Brain microvascular endothelial cell (primary cell): ENCODE measurements at regions not wholly inside any gene's neighbourhood (a gene's known extent, or its start where the extent isn't known, plus 50 kb on each side); places are given as distances from the start of the nearest gene placed in this dataset.

ENCODE experiments used
- DNase-seq: peaks from one replicate; pipeline ENCODE4 v3.0.0-alpha.2; 2020
- H3K27ac ChIP-seq: fragments of 250-450 bp; sonication (Bioruptor Pico); 2 replicates; pipeline ENCODE4 v1.5.1; 2020; ENCODE audit warnings: mild to moderate bottlenecking, moderate library complexity
- H3K27me3 ChIP-seq: fragments of 250-450 bp; sonication (Bioruptor Pico); replicated peaks from 2 replicates; pipeline ENCODE4 v1.5.1; 2020; ENCODE audit warnings: mild to moderate bottlenecking
- H3K36me3 ChIP-seq: fragments of 250-450 bp; sonication (Bioruptor Pico); replicated peaks from 2 replicates; pipeline ENCODE4 v1.5.1; 2020; ENCODE audit warnings: mild to moderate bottlenecking
- H3K4me3 ChIP-seq: 2 replicates; pipeline ENCODE4 v1.5.1; 2011; ENCODE audit warnings: low read depth, mild to moderate bottlenecking, control low read depth, low read length, moderate library complexity
- CTCF ChIP-seq: IDR thresholded peaks from 2 replicates; pipeline ENCODE4 v1.5.1; 2011; ENCODE audit warnings: low read depth, mild to moderate bottlenecking, moderate library complexity, low read length, control low read depth, inconsistent platforms; ENCODE audit errors: missing control alignments
- in situ Hi-C: cut with HindIII; loops from 2 replicates; pipeline ENCODE4 v1.10.0; 2017; ENCODE audit warnings: low sequenced_read_pairs, low pct_ligation_motif_present

GRCh38 chr2:200173691-200174090, 132.8 kb upstream of the SPATS2L start:
- DNase-seq, result no peak
- Histone ChIP-seq H3K36me3 (no peaks in the 10 kb centered on the region), H3K27me3 (no peaks in the 10 kb centered on the region), H3K27ac (no peak overlapping the region), H3K4me3 (no peak overlapping the region)
- no peak for TF ChIP-seq CTCF
- in situ Hi-C loops, result no loop called here

- in situ Hi-C loops, result no loop called here
- TF ChIP-seq CTCF, result no peak
- no peaks in the 10 kb centered on the region for H3K36me3 ChIP-seq
- H3K27me3 ChIP-seq, result no peaks in the 10 kb centered on the region
- H3K4me3 ChIP-seq, result no peak overlapping the region
- DNase-seq, result no peak
- H3K27ac ChIP-seq, result no peak overlapping the region
These were observed 131.9 kb upstream of the SPATS2L start for GRCh38 chr2:200174433-200175216.

GRCh38 chr2:200177971-200178911, 128.3 kb upstream of the SPATS2L start:
- DNase-seq, result no peak
- in situ Hi-C loops, result no loop called here
- H3K36me3 ChIP-seq, result no peaks in the 10 kb centered on the region

GRCh38 chr2:200179151-200179550, 127.3 kb upstream of the SPATS2L start:
- in situ Hi-C loops, result no loop called here
- H3K27me3 ChIP-seq, result no peaks in the 10 kb centered on the region
- no peak for TF ChIP-seq CTCF
- H3K36me3 ChIP-seq, result no peaks in the 10 kb centered on the region
- no peak overlapping the region for H3K27ac ChIP-seq
- no peak for DNase-seq
- no peak overlapping the region for H3K4me3 ChIP-seq

More at GRCh38 chr2:200177971-200178911, 128.3 kb upstream of the SPATS2L start:
- Histone ChIP-seq H3K4me3 (no peak overlapping the region), H3K27me3 (no peaks in the 10 kb centered on the region), H3K27ac (no peak overlapping the region)
- TF ChIP-seq CTCF, result no peak

GRCh38 chr2:200180943-200181342, 125.5 kb upstream of the SPATS2L start:
- no peak for DNase-seq
- in situ Hi-C loops, result no loop called here
- Histone ChIP-seq H3K36me3 (no peaks in the 10 kb centered on the region), H3K27ac (no peak overlapping the region), H3K4me3 (no peak overlapping the region), H3K27me3 (no peaks in the 10 kb centered on the region)
- no peak for TF ChIP-seq CTCF
